ENCODE measurements at regions not wholly inside any gene's neighbourhood (a gene's known extent, or its start where the extent isn't known, plus 50 kb on each side); places are given as distances from the start of the nearest gene placed in this dataset.

DNA sequence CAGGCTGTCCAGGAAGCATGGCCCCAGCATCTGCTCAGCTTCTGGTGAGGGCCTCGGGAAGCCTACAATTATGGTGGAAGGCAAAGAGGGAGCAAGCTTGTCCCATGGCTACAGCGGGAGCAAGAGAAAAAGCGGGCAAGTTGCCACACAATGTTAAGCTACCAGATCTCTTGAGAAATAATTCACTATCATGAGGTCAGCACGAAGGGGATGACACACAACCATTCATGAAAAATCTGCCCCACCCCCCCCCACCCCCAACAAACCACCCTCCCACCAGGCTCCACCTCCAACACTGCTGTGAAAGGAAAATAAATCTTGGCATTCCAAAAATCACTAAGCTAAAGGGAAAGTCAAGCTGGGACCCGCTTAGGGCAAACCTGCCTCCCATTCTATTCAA lies 545.8 kb upstream of the NRP1 start:
- no peak for DNase-seq
- Histone ChIP-seq H3K27me3 (no peaks in the 10 kb centered on the region), H3K9me3 (no peaks in the 10 kb centered on the region), H3K4me1 (no peaks in the 10 kb centered on the region), H3K36me3 (ENCODE audit: low read depth, missing control alignments) (no peaks in the 10 kb centered on the region), H3K4me3 (no peak overlapping the region), H3K27ac (no peak overlapping the region)
- intact Hi-C loops (cut with DNase I; ENCODE audit: low total_unique reads): no loop called here
- WGBS, 2 donors: 85 to 95% methylated on average over 5 of the region's 5 CpGs
- TF ChIP-seq POLR2A (IDR thresholded peaks at IDR 0.05): no peak
- TF ChIP-seq, protein P1, sequence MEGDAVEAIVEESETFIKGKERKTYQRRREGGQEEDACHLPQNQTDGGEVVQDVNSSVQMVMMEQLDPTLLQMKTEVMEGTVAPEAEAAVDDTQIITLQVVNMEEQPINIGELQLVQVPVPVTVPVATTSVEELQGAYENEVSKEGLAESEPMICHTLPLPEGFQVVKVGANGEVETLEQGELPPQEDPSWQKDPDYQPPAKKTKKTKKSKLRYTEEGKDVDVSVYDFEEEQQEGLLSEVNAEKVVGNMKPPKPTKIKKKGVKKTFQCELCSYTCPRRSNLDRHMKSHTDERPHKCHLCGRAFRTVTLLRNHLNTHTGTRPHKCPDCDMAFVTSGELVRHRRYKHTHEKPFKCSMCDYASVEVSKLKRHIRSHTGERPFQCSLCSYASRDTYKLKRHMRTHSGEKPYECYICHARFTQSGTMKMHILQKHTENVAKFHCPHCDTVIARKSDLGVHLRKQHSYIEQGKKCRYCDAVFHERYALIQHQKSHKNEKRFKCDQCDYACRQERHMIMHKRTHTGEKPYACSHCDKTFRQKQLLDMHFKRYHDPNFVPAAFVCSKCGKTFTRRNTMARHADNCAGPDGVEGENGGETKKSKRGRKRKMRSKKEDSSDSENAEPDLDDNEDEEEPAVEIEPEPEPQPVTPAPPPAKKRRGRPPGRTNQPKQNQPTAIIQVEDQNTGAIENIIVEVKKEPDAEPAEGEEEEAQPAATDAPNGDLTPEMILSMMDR (IDR thresholded peaks at IDR 0.05): no peak

DNA sequence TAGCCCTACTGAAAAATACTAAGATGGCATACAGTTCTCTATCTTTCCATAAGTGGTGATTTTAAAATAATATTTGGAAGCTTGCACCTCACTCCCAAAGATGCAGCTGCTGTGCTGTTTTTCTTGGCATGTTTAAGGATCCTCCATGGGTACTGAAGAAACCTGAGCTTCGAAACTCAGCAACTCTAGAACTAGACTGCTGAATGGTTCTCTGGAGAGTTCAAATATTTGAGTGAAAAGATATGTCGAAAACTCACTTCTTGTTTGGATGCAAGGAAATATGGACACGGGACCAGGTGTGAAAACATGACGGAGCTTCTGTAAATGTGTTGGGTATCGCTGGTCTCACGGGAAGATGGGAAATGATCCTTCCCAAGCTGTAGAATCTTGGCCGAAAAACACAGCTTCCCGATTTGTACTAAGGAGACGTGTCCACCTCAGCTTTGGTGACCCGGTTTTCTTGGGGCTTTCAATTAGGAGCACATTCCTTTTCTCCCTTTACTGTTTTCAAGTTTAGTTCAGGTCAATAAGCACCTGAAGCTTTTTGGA lies 543.8 kb upstream of the NRP1 start:
- H3K4me1 ChIP-seq: no peaks in the 10 kb centered on the region
- intact Hi-C loops (cut with DNase I; ENCODE audit: low total_unique reads): no loop called here
- H3K27ac ChIP-seq: no peak overlapping the region
- no peaks in the 10 kb centered on the region for H3K27me3 ChIP-seq
- WGBS, 2 donors: 56 to 57% methylated on average over 10 of the region's 10 CpGs
- no peak overlapping the region for H3K4me3 ChIP-seq
- DNase-seq: no peak
- H3K36me3 ChIP-seq (ENCODE audit: low read depth, missing control alignments): no peaks in the 10 kb centered on the region
- H3K9me3 ChIP-seq: no peaks in the 10 kb centered on the region
- TF ChIP-seq, protein P1 (IDR thresholded peaks at IDR 0.05): no peak
- no peak for TF ChIP-seq POLR2A (IDR thresholded peaks at IDR 0.05)

DNA sequence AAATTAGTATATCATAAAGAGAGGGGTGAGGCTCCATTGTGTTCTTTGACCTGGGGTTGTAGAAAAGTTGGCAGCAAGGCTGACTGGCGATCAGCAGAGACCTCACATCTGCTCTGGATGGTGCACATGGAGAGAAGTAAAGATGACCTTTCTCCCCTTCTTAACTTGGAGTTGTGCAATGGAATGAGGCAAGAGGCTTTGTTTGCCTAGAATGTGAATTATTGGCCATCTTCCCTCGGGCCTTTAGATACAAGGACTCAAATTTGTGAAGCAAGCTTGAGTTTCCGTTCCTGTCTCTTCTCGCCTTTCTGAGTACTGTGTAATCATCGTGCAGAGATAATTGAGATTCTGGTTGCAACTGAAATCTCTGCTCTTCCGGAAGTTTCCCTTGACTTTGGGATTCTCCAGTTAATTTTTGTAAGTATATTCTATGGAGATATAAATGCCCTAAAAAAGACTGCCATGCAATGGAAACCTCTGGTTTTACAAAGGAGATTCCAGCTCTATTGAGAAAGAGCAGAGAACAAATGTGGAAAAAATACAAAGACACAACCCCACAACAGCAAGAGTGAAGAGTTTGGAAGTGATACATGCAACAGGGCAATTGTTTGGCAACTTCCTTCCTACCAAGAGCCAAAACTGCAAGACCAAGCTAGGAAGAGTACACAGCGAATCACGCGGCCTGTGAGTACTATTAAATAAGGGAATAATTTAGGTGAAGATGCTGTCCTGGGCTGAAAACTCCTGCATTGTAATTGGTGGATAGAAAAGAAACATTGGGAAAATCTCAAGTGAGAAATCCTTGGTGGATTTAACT lies 542.3 kb upstream of the NRP1 start:
- DNase-seq: no peak

DNA sequence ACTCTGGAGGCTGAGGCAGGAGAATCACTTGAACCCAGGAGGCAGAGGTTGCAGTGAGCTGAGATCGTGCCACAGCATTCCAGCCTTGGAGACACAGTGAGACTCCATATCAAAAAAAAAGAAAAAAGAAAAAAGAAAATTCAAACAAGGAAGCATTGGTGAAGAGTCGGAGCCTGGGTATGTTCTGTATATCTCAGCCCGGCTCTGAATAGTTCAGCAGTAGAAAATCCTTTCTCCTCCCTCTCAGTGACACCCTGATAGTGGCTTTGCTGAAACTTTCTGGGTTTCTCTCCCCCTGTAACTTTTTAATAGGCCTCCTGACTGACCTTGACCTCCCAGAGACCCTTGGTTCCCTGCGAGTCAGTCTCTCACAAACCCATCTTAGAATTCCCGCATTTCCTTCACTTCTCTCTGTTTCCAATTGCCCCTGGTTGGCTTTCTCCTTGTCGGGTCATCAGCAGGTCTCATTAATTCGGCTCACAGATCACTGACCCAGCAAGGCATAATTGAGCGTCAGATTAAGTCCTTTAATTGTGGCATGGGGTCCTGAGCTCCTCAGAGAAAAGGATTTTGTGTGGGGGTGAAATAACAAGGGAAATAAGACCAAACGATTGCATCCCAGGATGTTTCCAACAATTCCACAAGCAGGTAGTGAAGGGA lies 541.6 kb upstream of the NRP1 start:
- Histone ChIP-seq H3K4me1 (no peaks in the 10 kb centered on the region), H3K27me3 (no peaks in the 10 kb centered on the region), H3K27ac (no peak overlapping the region), H3K36me3 (ENCODE audit: low read depth, missing control alignments) (no peaks in the 10 kb centered on the region), H3K4me3 (no peak overlapping the region), H3K9me3 (no peaks in the 10 kb centered on the region)
- intact Hi-C loops (cut with DNase I; ENCODE audit: low total_unique reads): no loop called here
- no peak for TF ChIP-seq POLR2A (IDR thresholded peaks at IDR 0.05)
- TF ChIP-seq, protein P1 (IDR thresholded peaks at IDR 0.05): no peak
- DNase-seq: no peak
- 77 to 83% methylated on average over 9 of the region's 9 CpGs for WGBS, 2 donors

More for the DNA sequence above, 542.3 kb upstream of the NRP1 start:
- no peaks in the 10 kb centered on the region for H3K27me3 ChIP-seq
- 87 to 88% methylated on average over 9 of the region's 9 CpGs for WGBS, 2 donors
- TF ChIP-seq, protein P1 (IDR thresholded peaks at IDR 0.05): no peak
- no peak for TF ChIP-seq POLR2A (IDR thresholded peaks at IDR 0.05)
- H3K4me1 ChIP-seq: no peaks in the 10 kb centered on the region
- no peak overlapping the region for H3K4me3 ChIP-seq
- no peak overlapping the region for H3K27ac ChIP-seq
- H3K36me3 ChIP-seq (ENCODE audit: low read depth, missing control alignments): no peaks in the 10 kb centered on the region
- intact Hi-C loops (cut with DNase I; ENCODE audit: low total_unique reads): no loop called here
- H3K9me3 ChIP-seq: no peaks in the 10 kb centered on the region
